H9 (cell line): ENCODE measurements at regions not wholly inside any gene's neighbourhood (a gene's known extent, or its start where the extent isn't known, plus 50 kb on each side); places are given as distances from the start of the nearest gene placed in this dataset.

Experiments used
- DNase-seq: peaks from one replicate; pipeline ENCODE4 v3.0.0-alpha.2; 2017
- H2AFZ ChIP-seq: one replicate; pipeline ENCODE4 v1.6.1; 2013; ENCODE audit warnings: mild to moderate bottlenecking, low read length, control low read depth, moderate library complexity
- H2AK5ac ChIP-seq: 2 replicates; pipeline ENCODE4 v1.6.1; 2013; ENCODE audit warnings: low read length, control low read depth, mixed read lengths; ENCODE audit not compliant: insufficient read length
- H2BK120ac ChIP-seq: one replicate; pipeline ENCODE4 v1.6.1; 2013; ENCODE audit warnings: low read depth, mild to moderate bottlenecking, low read length, control low read depth, inconsistent platforms; ENCODE audit not compliant: poor library complexity, severe bottlenecking
- H2BK12ac ChIP-seq: 2 replicates; pipeline ENCODE4 v1.6.1; 2013; ENCODE audit warnings: low read length, control low read depth, mixed read lengths, low read depth; ENCODE audit not compliant: insufficient read length
- H2BK15ac ChIP-seq: 2 replicates; pipeline ENCODE4 v1.6.1; 2013; ENCODE audit warnings: low read depth, low read length, control low read depth
- H2BK20ac ChIP-seq: one replicate; pipeline ENCODE4 v1.6.1; 2013; ENCODE audit warnings: low read depth, mild to moderate bottlenecking, low read length, control low read depth, inconsistent platforms; ENCODE audit not compliant: poor library complexity, severe bottlenecking
- H2BK5ac ChIP-seq: 2 replicates; pipeline ENCODE4 v1.6.1; 2013; ENCODE audit warnings: low read length, control low read depth, mixed read lengths; ENCODE audit not compliant: insufficient read length
- H3K14ac ChIP-seq: 2 replicates; pipeline ENCODE4 v1.6.1; 2013; ENCODE audit warnings: low read length, control low read depth; ENCODE audit not compliant: insufficient read depth
- H3K18ac ChIP-seq: 2 replicates; pipeline ENCODE4 v1.6.1; 2013; ENCODE audit warnings: low read depth, mild to moderate bottlenecking, mixed read lengths, low read length, control low read depth; ENCODE audit not compliant: insufficient read length
- H3K23ac ChIP-seq: 2 replicates; pipeline ENCODE4 v1.6.1; 2013; ENCODE audit warnings: low read length, control low read depth, mixed read lengths, low read depth; ENCODE audit not compliant: insufficient read length
- H3K23me2 ChIP-seq: 2 replicates; pipeline ENCODE4 v1.6.1; 2013; ENCODE audit warnings: low read depth, mild to moderate bottlenecking, mixed read lengths, low read length, control low read depth; ENCODE audit not compliant: insufficient read length, poor library complexity, severe bottlenecking
- H3K27ac ChIP-seq: 2 replicates; pipeline ENCODE4 v1.5.1; 2013; ENCODE audit warnings: low read length, control low read depth, mixed read lengths, low read depth; ENCODE audit not compliant: insufficient read length
- H3K27me3 ChIP-seq: 2 replicates; pipeline ENCODE4 v1.6.1; 2013; ENCODE audit warnings: low read length, control low read depth, inconsistent platforms; ENCODE audit not compliant: insufficient read depth
- H3K4ac ChIP-seq: 2 replicates; pipeline ENCODE4 v1.6.1; 2013; ENCODE audit warnings: low read depth, mild to moderate bottlenecking, control low read depth, inconsistent platforms, low read length, moderate library complexity
- H3K4me1 ChIP-seq: 2 replicates; pipeline ENCODE4 v1.6.1; 2013; ENCODE audit warnings: low read length, control low read depth, inconsistent platforms; ENCODE audit not compliant: insufficient read depth
- H3K4me2 ChIP-seq: 2 replicates; pipeline ENCODE4 v1.6.1; 2013; ENCODE audit warnings: low read length, control low read depth, mixed read lengths; ENCODE audit not compliant: insufficient read length, insufficient read depth
- H3K56ac ChIP-seq: 2 replicates; pipeline ENCODE4 v1.6.1; 2013; ENCODE audit warnings: low read depth, mild to moderate bottlenecking, mixed read lengths, low read length, control low read depth; ENCODE audit not compliant: insufficient read length
- H3K79me1 ChIP-seq: 2 replicates; pipeline ENCODE4 v1.6.1; 2013; ENCODE audit warnings: low read depth, mild to moderate bottlenecking, moderate library complexity, low read length, control low read depth, inconsistent platforms; ENCODE audit not compliant: insufficient read depth, poor library complexity, severe bottlenecking
- H3K79me2 ChIP-seq: 2 replicates; pipeline ENCODE4 v1.6.1; 2013; ENCODE audit warnings: low read length, control low read depth, inconsistent platforms; ENCODE audit not compliant: insufficient read depth
- H3K9ac ChIP-seq: 2 replicates; pipeline ENCODE4 v1.6.1; 2013; ENCODE audit warnings: low read length, control low read depth, mixed read lengths; ENCODE audit not compliant: insufficient read length; ENCODE audit errors: extremely low read depth
- H3K9me3 ChIP-seq: one replicate; pipeline ENCODE4 v1.6.1; 2013; ENCODE audit warnings: low read depth, low read length, inconsistent platforms; ENCODE audit not compliant: control insufficient read depth
- H3T11ph ChIP-seq: one replicate; pipeline ENCODE4 v1.6.1; 2013; ENCODE audit warnings: mild to moderate bottlenecking, low read length, control low read depth, inconsistent platforms
- H4K20me1 ChIP-seq: one replicate; pipeline ENCODE4 v1.6.1; 2013; ENCODE audit not compliant: control insufficient read depth, insufficient read length, insufficient read depth
- H4K5ac ChIP-seq: 2 replicates; pipeline ENCODE4 v1.6.1; 2013; ENCODE audit warnings: low read depth, mild to moderate bottlenecking, mixed read lengths, low read length, control low read depth; ENCODE audit not compliant: insufficient read length
- H4K8ac ChIP-seq: replicated peaks from 2 replicates; pipeline ENCODE4 v1.6.1; 2013; ENCODE audit warnings: low read length, control low read depth, mixed read lengths, low read depth; ENCODE audit not compliant: insufficient read length
- H4K91ac ChIP-seq: 2 replicates; pipeline ENCODE4 v1.6.1; 2013; ENCODE audit warnings: low read depth, mild to moderate bottlenecking, moderate library complexity, mixed read lengths, low read length, control low read depth; ENCODE audit not compliant: insufficient read length
- H3K27ac Mint-ChIP-seq, 3 experiments: 2 replicates in 2 of 3; 3 replicates in 1 of 3; pipeline ENCODE4 v1.8.0; 2020 to 2021; ENCODE audit warnings: mixed read lengths in 3 of 3, mild to moderate bottlenecking in 1 of 3, moderate library complexity in 1 of 3
- H3K27me3 Mint-ChIP-seq: 2 replicates; pipeline ENCODE4 v1.8.0; 2021; ENCODE audit warnings: low read depth, mild to moderate bottlenecking, moderate library complexity, mixed read lengths
- H3K36me3 Mint-ChIP-seq, 3 experiments: 2 replicates in 2 of 3; 3 replicates in 1 of 3; pipeline ENCODE4 v1.8.0; 2020 to 2021; ENCODE audit warnings: low read depth in 3 of 3, mixed read lengths in 3 of 3; ENCODE audit not compliant: insufficient read depth in 1 of 3
- H3K4me1 Mint-ChIP-seq, 2 experiments: 2 replicates each; pipeline ENCODE4 v1.8.0; 2020; ENCODE audit warnings: mixed read lengths in 2 of 2
- H3K4me3 Mint-ChIP-seq, 2 experiments: 2 replicates in 1 of 2; 3 replicates in 1 of 2; pipeline ENCODE4 v1.8.0; 2020 to 2021; ENCODE audit warnings: mild to moderate bottlenecking in 2 of 2, mixed read lengths in 2 of 2, moderate library complexity in 1 of 2
- H3K9me3 Mint-ChIP-seq, 2 experiments: 2 replicates in 1 of 2; 3 replicates in 1 of 2; pipeline ENCODE4 v1.8.0; 2020; ENCODE audit warnings: mild to moderate bottlenecking in 2 of 2, mixed read lengths in 2 of 2, moderate library complexity in 1 of 2
- WGBS: extraction: QIAGEN DNeasy Blood & Tissue Kit; methylation state at CpG from one replicate; pipeline ENCODE4 v1.1.7; 2013; ENCODE audit warnings: missing lambda C conversion rate, low lambda C conversion rate, mixed read lengths; ENCODE audit not compliant: insufficient read length; ENCODE audit errors: extremely low coverage; 5-methylcytosine and 5-hydroxymethylcytosine counted together
- TF ChIP-seq, protein P1 (sequence below): fragments of 200-600 bp; sonication (generic); conservative IDR thresholded peaks from 3 replicates; pipeline ENCODE4 v1.8.0; 2021; ENCODE audit warnings: antibody characterized with exemption, mild to moderate bottlenecking

DNA sequence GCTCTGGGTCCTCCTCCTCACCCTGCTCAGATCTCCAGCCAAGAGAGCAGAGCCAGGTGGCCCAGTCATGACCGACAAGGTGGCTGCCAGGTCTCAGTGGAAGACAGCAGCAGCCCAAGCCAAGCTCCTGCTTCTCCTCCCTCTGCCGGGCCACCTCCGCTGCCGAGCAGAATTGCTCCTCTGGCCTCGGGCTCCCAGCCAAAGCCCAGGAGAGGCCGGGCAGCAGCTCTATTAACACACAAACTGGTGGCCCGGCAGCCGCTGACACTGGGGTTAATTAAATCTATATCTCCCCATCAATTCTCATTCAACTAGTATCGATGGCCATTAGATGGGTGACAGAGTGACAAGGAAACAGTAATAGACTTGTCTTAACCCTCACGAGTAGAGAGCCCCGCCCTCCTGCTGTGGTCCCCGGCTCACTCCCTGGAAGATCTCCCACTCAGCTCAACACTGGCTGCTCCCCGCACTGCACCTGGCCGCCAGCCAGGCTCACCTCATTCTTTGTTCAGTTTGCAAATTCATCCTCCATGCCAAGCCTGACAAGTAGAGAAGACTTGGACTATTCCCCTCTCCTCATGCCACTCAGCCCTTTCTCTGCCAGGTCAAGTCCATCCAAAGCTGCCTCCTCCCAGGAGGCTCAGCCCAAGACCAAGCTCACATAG, 74.1 kb upstream of the UNC5B start:
- WGBS, result no CpG with 5 or more reads among the region's 14 CpGs
- H3K27me3 Mint-ChIP-seq, result peaks cover 8% of the 10 kb centered on the region
- Histone ChIP-seq H3K4me2 (no peak overlapping the region), H3K9me3 (no peaks in the 10 kb centered on the region), H2BK120ac (no peak overlapping the region), H3K27me3 (no peaks in the 10 kb centered on the region), H3K23ac (no peak overlapping the region), H3K79me1 (no peaks in the 10 kb centered on the region), H2AK5ac (no peak overlapping the region), H4K91ac (no peak overlapping the region), H4K8ac (no peak overlapping the region), H3K23me2 (no peaks in the 10 kb centered on the region), H3K18ac (no peak overlapping the region), H2BK12ac (no peak overlapping the region), H2BK5ac (no peak overlapping the region), H3K56ac (no peak overlapping the region), H3T11ph (no peak overlapping the region), H3K27ac (no peak overlapping the region), H3K4ac (no peak overlapping the region), H2BK20ac (no peak overlapping the region), H2BK15ac (no peak overlapping the region), H4K5ac (no peak overlapping the region), H2AFZ (no peak overlapping the region), H3K14ac (no peak overlapping the region; the same call in 1 of the 2 replicates), H3K9ac (no peak overlapping the region), H3K79me2 (no peaks in the 10 kb centered on the region), H4K20me1 (no peaks in the 10 kb centered on the region), H3K4me1 (peaks cover 7% of the 10 kb centered on the region; the same call in 1 of the 2 replicates)
- DNase-seq, result peak; percentile 19
- TF ChIP-seq, protein P1, sequence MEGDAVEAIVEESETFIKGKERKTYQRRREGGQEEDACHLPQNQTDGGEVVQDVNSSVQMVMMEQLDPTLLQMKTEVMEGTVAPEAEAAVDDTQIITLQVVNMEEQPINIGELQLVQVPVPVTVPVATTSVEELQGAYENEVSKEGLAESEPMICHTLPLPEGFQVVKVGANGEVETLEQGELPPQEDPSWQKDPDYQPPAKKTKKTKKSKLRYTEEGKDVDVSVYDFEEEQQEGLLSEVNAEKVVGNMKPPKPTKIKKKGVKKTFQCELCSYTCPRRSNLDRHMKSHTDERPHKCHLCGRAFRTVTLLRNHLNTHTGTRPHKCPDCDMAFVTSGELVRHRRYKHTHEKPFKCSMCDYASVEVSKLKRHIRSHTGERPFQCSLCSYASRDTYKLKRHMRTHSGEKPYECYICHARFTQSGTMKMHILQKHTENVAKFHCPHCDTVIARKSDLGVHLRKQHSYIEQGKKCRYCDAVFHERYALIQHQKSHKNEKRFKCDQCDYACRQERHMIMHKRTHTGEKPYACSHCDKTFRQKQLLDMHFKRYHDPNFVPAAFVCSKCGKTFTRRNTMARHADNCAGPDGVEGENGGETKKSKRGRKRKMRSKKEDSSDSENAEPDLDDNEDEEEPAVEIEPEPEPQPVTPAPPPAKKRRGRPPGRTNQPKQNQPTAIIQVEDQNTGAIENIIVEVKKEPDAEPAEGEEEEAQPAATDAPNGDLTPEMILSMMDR, result no peak
- no peak overlapping the region for H3K27ac Mint-ChIP-seq
- H3K4me1 Mint-ChIP-seq, result peaks cover 24 to 26% of the 10 kb centered on the region in 2 experiments
- no peaks in the 10 kb centered on the region for H3K9me3 Mint-ChIP-seq
- H3K36me3 Mint-ChIP-seq, result no peaks in the 10 kb centered on the region
- H3K4me3 Mint-ChIP-seq, result no peak overlapping the region
